Activated naive CD8-positive, alpha-beta T cell treated with anti-CD3 and anti-CD28 coated beads, Interleukin-2, amount 10 ng/mL, durations not matched to agents 7 days and 5 days (primary cell): ENCODE measurements at regions not wholly inside any gene's neighbourhood (a gene's known extent, or its start where the extent isn't known, plus 50 kb on each side); places are given as distances from the start of the nearest gene placed in this dataset.
"Not testable (repeated sequence)": the region's sequence is repeated elsewhere in the genome, so short reads cannot be mapped to it uniquely, and the experiment has no call there.

Source experiments
- ATAC-seq: fragments of 150-1000 bp; cut with Tn5 transposase; one replicate; pipeline ENCODE4 v1.10.0; 2021; ENCODE audit warnings: low read depth, moderate library complexity
- POLR2A ChIA-PET: fragments of 350-600 bp; sonication (Branson Sonifier 250); formaldehyde crosslinking; loops from one replicate; lab custom pipeline; 2021; ENCODE audit warnings: antibody characterized with exemption; lab: Charles Lee
- DNase-seq: peaks from one replicate; pipeline ENCODE4 v3.0.0; 2021
- H3K27ac Mint-ChIP-seq: one replicate; pipeline ENCODE4 v1.8.0; 2022; ENCODE audit warnings: mild to moderate bottlenecking, mixed read lengths
- H3K27me3 Mint-ChIP-seq: one replicate; pipeline ENCODE4 v1.8.0; 2022; ENCODE audit warnings: mild to moderate bottlenecking, moderate library complexity, mixed read lengths
- H3K36me3 Mint-ChIP-seq: one replicate; pipeline ENCODE4 v1.8.0; 2021; ENCODE audit warnings: mild to moderate bottlenecking, mixed read lengths
- H3K4me1 Mint-ChIP-seq: one replicate; pipeline ENCODE4 v1.8.0; 2021; ENCODE audit warnings: mixed read lengths
- H3K4me3 Mint-ChIP-seq: one replicate; pipeline ENCODE4 v1.8.0; 2022; ENCODE audit warnings: mild to moderate bottlenecking, moderate library complexity, mixed read lengths
- H3K9me3 Mint-ChIP-seq: one replicate; pipeline ENCODE4 v1.8.0; 2021; ENCODE audit warnings: mixed read lengths

DNA sequence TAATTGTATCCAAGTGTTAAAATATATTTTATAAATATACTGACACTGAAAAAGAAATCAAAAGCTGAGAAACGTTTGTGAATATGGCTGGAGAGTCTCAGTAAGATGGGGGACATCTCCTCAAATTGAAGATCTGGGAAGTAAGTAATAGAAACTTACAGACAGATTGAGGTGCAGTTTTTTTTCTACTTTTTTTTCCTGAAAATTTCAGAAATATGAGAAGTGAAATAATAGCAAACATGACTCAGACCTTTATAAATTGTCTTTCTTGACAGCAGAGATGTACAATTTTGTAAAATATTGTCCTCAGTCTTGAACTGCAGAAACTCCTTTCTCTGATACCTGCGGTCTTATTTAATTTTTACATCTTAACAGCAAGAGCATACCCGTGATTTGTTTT lies 347.1 kb downstream of the UTRN start:
- Mint-ChIP-seq H3K27ac (no peak overlapping the region), H3K4me1 (peaks cover 8% of the 10 kb centered on the region), H3K36me3 (peaks cover 16% of the 10 kb centered on the region), H3K27me3 (no peaks in the 10 kb centered on the region), H3K9me3 (no peaks in the 10 kb centered on the region), H3K4me3 (no peak overlapping the region)
- POLR2A ChIA-PET = no interaction called here
- ATAC-seq (no peak), DNase-seq (no peak)

DNA sequence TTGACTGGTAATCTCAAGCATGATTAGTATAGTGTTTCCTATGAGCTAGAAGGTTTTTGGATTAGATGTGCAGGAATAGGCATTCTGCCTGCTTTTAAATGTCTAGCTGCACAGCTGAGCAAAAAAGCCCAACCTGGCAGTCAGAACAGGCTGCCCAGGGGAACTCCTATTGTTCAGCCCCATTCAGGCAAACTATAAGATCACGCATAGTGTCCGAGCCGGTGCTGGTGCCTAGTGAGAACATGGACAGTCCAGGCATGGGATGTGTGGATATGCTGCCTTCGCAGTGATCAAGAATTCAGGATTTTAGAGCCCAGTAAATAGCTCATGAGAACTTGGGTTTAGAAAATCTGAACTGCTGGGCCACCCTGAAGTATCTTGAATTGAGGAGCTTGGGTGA lies 348.8 kb downstream of the UTRN start:
- no peak overlapping the region for H3K27ac Mint-ChIP-seq
- DNase-seq = no peak
- peaks cover 6% of the 10 kb centered on the region for H3K4me1 Mint-ChIP-seq
- H3K36me3 Mint-ChIP-seq = peaks cover 14% of the 10 kb centered on the region
- H3K27me3 Mint-ChIP-seq = no peaks in the 10 kb centered on the region
- POLR2A ChIA-PET = no interaction called here
- H3K4me3 Mint-ChIP-seq = no peak overlapping the region
- no peaks in the 10 kb centered on the region for H3K9me3 Mint-ChIP-seq
- ATAC-seq = no peak

DNA sequence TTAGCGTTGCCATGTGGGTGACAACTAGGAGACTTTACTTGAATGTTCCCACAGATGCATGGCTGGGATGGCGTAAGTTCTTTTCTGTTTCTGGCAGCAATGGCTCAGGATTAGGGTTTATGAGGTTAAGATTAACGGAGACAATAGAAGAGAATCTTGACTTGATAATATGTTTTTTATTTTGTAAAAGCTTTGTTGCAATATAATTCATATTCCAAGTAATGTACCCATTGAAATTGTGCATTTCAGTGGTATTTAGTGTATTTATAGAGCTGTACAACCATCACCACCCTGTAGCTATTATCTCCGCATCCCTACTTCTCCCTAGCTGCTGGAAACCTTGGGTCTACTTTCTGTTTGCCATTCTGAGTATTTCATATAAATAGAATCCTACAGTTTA lies 349.2 kb downstream of the UTRN start:
- Mint-ChIP-seq H3K36me3 (peaks cover 15% of the 10 kb centered on the region), H3K4me3 (no peak overlapping the region), H3K9me3 (no peaks in the 10 kb centered on the region), H3K27me3 (no peaks in the 10 kb centered on the region), H3K27ac (no peak overlapping the region), H3K4me1 (peaks cover 6% of the 10 kb centered on the region)
- POLR2A ChIA-PET = no interaction called here
- ATAC-seq (no peak), DNase-seq (no peak)

DNA sequence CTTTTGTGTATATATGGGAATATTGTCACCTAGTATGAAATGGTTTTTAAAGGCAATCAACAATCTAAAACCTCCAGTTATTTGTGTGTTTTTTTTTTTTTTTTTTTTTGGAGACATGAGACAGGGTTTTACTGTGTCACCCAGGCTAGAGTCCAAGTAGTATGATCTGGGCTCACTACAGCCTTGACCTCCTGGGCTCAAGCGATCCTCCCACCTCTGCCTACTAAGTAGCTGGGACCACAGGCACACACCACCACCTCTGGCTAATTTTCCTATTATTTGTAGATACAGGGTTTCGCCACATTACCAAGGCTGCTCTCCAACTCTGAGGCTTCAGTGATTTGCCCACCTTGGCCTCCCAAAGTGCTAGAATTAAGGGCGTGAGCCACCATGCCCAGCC lies 349.9 kb downstream of the UTRN start:
- H3K4me3 Mint-ChIP-seq = no peak overlapping the region
- H3K36me3 Mint-ChIP-seq = peaks cover 18% of the 10 kb centered on the region
- no peak for ATAC-seq
- H3K4me1 Mint-ChIP-seq = peaks cover 8% of the 10 kb centered on the region
- no peak for DNase-seq
- POLR2A ChIA-PET = interaction anchor here (0.7 kb wide), 1 partner anchor 21 kb away, joined by 4 read pairs; no protein-coding TSS in a partner anchor
- H3K27ac Mint-ChIP-seq = no peak overlapping the region
- H3K9me3 Mint-ChIP-seq = no peaks in the 10 kb centered on the region
- no peaks in the 10 kb centered on the region for H3K27me3 Mint-ChIP-seq

DNA sequence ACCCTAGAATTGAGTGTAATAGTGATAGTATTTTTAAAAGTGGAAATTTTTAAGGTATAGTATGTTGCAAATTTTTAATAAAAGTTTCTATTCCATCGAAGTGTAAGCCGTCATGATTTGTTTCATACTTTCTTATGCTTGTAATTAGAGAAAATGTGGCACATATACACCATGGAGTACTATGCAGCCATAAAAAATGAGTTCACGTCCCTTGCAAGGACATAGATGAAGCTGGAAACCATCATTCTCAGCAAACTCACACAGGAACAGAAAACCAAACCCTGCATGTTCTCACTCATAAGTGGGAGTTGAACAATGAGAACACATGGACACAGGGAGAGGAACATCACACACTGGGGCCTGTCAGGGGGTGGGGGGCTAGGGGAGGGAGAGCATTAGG lies 350.9 kb downstream of the UTRN start:
- H3K4me1 Mint-ChIP-seq, H3K9me3 Mint-ChIP-seq, H3K4me3 Mint-ChIP-seq, DNase-seq, H3K27me3 Mint-ChIP-seq, ATAC-seq, POLR2A ChIA-PET, H3K27ac Mint-ChIP-seq: not testable (repeated sequence)
- H3K36me3 Mint-ChIP-seq = peaks cover 14% of the 10 kb centered on the region

DNA sequence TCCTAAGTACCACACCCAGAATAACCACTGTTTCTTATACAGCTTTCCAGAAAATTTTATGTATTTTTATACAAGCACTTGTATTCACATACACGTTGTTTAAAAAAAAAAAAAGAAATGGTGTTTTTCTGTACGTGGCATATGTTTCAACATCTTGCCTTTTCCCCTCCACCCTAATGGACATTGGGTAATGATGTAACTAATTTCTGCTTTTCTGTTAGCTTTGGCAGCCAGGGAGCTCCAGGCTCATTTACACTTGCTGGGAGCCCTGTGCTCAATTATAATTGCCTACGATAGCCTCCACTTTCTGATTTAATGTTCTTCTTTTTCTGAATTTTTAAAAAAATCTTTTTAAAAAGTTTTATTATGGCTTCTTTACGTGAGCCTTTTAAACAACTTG lies 352.4 kb downstream of the UTRN start:
- Mint-ChIP-seq H3K36me3 (peaks cover 9% of the 10 kb centered on the region), H3K4me3 (no peak overlapping the region), H3K9me3 (no peaks in the 10 kb centered on the region), H3K27ac (no peak overlapping the region), H3K4me1 (peaks cover 2% of the 10 kb centered on the region), H3K27me3 (no peaks in the 10 kb centered on the region)
- ATAC-seq (no peak), DNase-seq (no peak)
- POLR2A ChIA-PET = no interaction called here

DNA sequence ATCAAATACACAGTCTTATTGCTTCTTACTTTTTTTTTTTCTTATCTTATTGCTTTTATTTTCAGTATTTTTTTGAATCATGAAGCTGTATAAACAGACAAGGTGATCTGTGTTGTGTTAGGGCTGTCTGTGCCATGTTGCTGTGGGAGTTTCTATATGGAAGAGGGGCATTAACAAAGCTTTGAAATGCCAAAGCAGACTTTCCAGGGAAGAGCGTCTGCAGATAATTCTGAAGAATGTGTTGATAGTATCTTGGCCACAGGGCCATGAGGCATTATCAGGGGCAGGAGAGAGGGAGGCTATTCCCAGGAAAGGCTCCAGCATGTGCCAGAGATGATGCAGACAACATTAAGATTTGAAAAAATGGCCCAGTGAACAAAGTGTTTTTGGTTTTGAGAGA lies 354.5 kb downstream of the UTRN start:
- no peaks in the 10 kb centered on the region for H3K27me3 Mint-ChIP-seq
- no peak for ATAC-seq
- POLR2A ChIA-PET = no interaction called here
- H3K4me1 Mint-ChIP-seq = peaks cover 2% of the 10 kb centered on the region
- H3K9me3 Mint-ChIP-seq = no peaks in the 10 kb centered on the region
- no peak overlapping the region for H3K27ac Mint-ChIP-seq
- H3K4me3 Mint-ChIP-seq = no peak overlapping the region
- DNase-seq = no peak
- H3K36me3 Mint-ChIP-seq = peaks cover 10% of the 10 kb centered on the region

DNA sequence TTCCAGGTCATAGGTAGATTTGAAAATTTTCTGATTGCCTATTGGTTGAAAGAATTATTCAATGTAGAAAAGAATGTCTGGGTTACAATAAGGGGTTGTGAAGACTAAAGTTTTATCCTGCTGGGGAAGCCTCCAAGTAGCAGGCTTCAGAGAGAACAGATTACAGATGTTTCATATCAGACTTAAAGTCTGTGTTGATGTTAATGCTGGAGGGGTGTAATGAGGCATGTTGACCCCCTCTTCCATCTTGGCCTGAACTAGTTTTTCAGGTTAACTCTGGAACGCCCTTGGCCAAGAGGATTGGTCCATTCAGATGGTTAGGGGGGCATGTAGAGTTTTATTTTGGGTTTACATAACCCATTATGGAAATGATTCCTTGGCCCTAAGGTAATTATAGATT lies 356.2 kb downstream of the UTRN start:
- no peak overlapping the region for H3K4me3 Mint-ChIP-seq
- H3K27ac Mint-ChIP-seq = no peak overlapping the region
- no peaks in the 10 kb centered on the region for H3K27me3 Mint-ChIP-seq
- ATAC-seq = no peak
- no peaks in the 10 kb centered on the region for H3K9me3 Mint-ChIP-seq
- H3K36me3 Mint-ChIP-seq = peaks cover 14% of the 10 kb centered on the region
- DNase-seq = no peak
- H3K4me1 Mint-ChIP-seq = peaks cover 4% of the 10 kb centered on the region
- POLR2A ChIA-PET = no interaction called here

DNA sequence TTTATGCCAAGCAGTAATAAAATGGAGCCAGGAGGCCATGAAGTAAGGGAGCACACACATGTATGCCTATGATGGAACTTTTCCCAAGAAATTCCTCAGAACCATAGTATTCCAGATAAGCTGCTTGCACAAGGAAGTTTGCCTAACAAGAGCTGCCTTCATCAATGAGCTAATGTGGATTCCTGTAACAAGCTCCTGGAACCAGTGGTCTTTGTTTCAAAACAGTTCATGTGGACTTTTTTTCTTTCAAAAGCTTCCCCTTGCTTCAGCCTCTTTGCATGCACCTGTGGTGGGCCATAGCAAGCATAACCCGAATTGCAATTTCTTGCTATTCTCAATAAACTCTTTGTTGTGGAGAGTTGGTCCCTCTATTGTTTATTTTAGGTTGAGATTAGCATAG lies 359.6 kb downstream of the UTRN start:
- Mint-ChIP-seq H3K36me3 (peaks cover 17% of the 10 kb centered on the region), H3K4me1 (peaks cover 4% of the 10 kb centered on the region), H3K9me3 (no peaks in the 10 kb centered on the region), H3K4me3 (no peak overlapping the region), H3K27ac (no peak overlapping the region), H3K27me3 (no peaks in the 10 kb centered on the region)
- DNase-seq = no peak
- POLR2A ChIA-PET = no interaction called here
- ATAC-seq = no peak

DNA sequence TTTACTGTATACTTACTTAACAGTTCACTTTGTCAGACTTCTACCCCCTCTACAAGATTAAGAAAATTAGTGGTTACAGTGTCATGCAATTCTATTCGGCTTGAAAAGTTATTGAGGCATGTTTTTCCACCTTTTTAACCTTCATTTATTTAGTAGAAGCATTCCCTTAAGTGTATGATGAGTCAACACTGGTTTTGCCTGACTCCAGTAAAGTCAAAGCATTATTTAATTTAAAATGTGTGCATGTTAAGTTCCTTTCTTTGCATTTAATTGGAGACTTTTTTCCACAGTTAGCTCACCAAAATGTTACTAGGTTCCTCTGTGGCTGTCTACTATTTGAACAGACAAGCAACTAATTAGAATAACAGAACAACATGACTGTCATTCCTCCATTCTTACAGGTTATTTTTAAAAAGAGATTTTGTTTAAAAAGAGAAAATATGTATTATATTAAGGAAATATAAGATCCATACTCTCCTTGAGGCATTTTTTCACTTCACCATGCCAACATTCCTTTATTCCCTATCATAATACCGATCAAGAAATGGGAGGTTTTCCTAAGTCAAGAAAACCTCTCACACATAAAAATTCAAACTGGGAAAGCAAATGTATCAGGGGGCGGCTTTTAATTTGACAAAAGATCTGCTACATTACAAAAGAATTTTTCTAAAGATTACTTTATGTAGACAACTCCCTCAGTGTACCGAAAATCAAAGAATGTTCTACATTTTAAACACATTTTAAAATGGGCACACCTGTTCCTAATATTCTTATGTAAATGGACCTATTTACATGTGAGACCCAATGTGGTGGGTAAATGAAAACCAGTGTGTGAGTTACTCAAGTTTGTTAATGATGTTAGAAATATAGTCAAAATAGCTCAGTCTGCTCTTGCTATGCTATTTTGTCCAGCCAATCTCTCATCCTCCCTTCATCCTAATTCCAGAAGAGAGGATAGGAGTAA lies 361.2 kb downstream of the UTRN start:
- peaks cover 18% of the 10 kb centered on the region for H3K36me3 Mint-ChIP-seq
- no peak for ATAC-seq

DNA sequence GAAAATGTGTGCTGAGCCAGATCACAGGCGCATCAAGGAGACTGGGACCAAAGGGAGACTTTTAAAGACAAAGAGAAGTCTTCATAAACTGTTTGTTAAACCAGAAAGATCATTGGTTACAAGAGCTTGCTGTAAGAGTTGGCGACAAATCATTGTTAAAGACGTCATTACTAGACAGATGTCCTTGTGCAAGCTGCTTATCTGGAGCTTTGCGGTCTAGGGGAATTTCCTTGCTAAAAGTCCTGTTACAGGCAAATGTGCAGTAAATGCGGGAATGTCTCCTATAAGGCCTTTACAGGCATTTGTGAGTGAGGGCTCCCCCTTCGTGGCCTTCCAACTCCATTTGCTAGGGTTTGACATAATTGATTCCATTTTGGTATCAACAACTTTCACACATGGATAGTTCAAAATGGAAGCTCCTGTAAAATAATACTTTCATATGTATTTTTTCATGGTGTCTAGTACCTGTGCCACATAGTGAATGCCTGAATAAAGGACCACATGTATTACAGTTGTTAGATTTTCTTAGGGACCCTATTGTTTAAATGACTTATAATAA lies 362.4 kb downstream of the UTRN start:
- H3K27me3 Mint-ChIP-seq = no peaks in the 10 kb centered on the region
- ATAC-seq = no peak
- POLR2A ChIA-PET = no interaction called here
- H3K27ac Mint-ChIP-seq = no peak overlapping the region
- peaks cover 24% of the 10 kb centered on the region for H3K36me3 Mint-ChIP-seq
- H3K4me3 Mint-ChIP-seq = no peak overlapping the region
- DNase-seq = no peak
- peaks cover 3% of the 10 kb centered on the region for H3K4me1 Mint-ChIP-seq
- H3K9me3 Mint-ChIP-seq = peaks cover 3% of the 10 kb centered on the region

More for the DNA sequence above, 361.2 kb downstream of the UTRN start:
- no peak overlapping the region for H3K4me3 Mint-ChIP-seq
- peaks cover 3% of the 10 kb centered on the region for H3K9me3 Mint-ChIP-seq
- H3K27ac Mint-ChIP-seq = no peak overlapping the region
- POLR2A ChIA-PET = no interaction called here
- no peaks in the 10 kb centered on the region for H3K27me3 Mint-ChIP-seq
- H3K4me1 Mint-ChIP-seq = peaks cover 3% of the 10 kb centered on the region
- no peak for DNase-seq

DNA sequence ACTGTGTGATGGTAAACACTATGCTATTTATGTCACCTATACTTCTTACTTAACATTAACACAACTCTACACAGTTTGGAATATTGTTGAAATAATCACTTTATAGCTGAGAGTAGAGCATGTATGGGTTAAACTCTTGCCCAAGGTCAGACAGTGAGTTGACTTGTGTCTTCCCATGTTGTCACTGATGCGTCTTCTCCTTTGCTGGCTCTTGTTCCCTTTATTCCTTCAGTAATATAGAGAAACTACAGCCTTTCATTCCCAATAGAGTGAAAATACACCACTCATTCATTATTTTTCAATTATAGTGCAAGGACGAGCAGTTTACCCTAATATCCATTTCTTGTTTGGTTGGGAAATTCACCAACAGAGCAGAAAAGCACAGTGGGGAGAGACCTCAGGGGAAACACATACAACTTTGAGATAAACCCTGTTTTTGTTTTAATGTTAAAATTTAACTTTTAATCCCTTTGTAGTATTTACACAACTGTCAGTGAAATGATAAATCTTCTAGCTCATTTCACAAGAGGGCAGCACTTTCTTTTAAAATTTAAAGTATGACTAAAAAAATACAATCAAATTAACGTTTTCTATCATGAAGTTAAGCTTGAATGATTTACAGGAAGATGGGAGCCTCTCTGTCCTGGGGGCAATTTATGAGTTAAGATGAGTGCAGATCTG lies 363.0 kb downstream of the UTRN start:
- peaks cover 3% of the 10 kb centered on the region for H3K4me1 Mint-ChIP-seq
- ATAC-seq (no peak), DNase-seq (no peak)
- H3K27me3 Mint-ChIP-seq = no peaks in the 10 kb centered on the region
- H3K27ac Mint-ChIP-seq = no peak overlapping the region
- POLR2A ChIA-PET = no interaction called here
- H3K4me3 Mint-ChIP-seq = no peak overlapping the region
- H3K9me3 Mint-ChIP-seq = peaks cover 3% of the 10 kb centered on the region
- peaks cover 23% of the 10 kb centered on the region for H3K36me3 Mint-ChIP-seq

DNA sequence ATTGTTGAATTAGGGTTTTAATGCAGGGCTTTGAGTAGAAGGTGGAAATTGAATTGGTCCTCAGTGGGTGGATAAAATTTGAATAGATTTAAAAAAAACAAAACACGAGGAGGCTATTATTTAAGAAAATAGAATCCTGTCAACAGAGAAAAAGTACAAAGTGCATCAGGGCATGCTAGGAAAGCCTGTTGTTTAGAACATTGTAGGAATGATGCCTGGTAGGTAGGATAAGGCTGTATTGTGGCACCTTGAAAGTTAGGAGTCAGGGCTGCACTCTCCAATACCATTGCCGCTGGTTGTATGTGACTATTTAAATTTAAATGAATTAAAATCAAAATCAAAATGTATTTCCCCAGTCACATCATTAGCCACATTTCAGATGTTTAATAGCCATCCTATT lies 363.9 kb downstream of the UTRN start:
- H3K27ac Mint-ChIP-seq = no peak overlapping the region
- peaks cover 22% of the 10 kb centered on the region for H3K36me3 Mint-ChIP-seq
- POLR2A ChIA-PET = no interaction called here
- peaks cover 3% of the 10 kb centered on the region for H3K9me3 Mint-ChIP-seq
- DNase-seq (no peak), ATAC-seq (no peak)
- H3K4me3 Mint-ChIP-seq = no peak overlapping the region
- peaks cover 7% of the 10 kb centered on the region for H3K4me1 Mint-ChIP-seq
- no peaks in the 10 kb centered on the region for H3K27me3 Mint-ChIP-seq

DNA sequence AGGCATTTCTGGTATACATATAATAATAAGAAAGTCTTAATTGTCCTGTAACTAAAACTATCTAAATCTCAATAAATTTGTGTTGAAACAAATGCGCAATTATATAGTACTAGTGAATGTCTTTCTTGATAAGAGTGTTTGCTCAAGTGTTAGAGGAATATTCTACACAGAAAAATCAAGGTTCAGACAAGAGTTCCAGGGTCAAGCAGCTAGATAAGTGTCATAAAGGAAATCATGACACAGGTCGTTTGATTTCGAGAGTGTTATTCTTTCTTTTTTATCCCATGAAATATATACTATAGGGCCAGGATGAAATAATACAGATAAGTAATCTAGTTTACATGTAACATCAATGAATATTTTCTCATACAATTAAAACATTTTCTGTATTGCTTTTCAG lies 366.1 kb downstream of the UTRN start:
- Mint-ChIP-seq H3K4me1 (peaks cover 4% of the 10 kb centered on the region), H3K27ac (no peak overlapping the region), H3K27me3 (no peaks in the 10 kb centered on the region), H3K4me3 (no peak overlapping the region), H3K9me3 (peaks cover 3% of the 10 kb centered on the region), H3K36me3 (peaks cover 20% of the 10 kb centered on the region)
- POLR2A ChIA-PET = no interaction called here
- ATAC-seq = no peak
- no peak for DNase-seq
